GM12891 (cell line): ENCODE measurements at regions not wholly inside any gene's neighbourhood (a gene's known extent, or its start where the extent isn't known, plus 50 kb on each side); places are given as distances from the start of the nearest gene placed in this dataset.

ENCODE experiments used
- PAX5 ChIP-seq: IDR thresholded peaks from 2 replicates; pipeline ENCODE4 v1.6.1; 2011; ENCODE audit warnings: low read length, moderate library complexity, mild to moderate bottlenecking; ENCODE audit not compliant: insufficient read depth, severe bottlenecking
- POLR2A ChIP-seq: IDR thresholded peaks from 2 replicates; pipeline ENCODE4 v1.6.1; 2011; ENCODE audit warnings: low read depth, low read length, control low read depth
- POLR2AphosphoS5 ChIP-seq: IDR thresholded peaks from 2 replicates; pipeline ENCODE4 v1.6.1; 2011; ENCODE audit warnings: low read depth, low read length, control low read depth
- POU2F2 ChIP-seq: IDR thresholded peaks from 2 replicates; pipeline ENCODE4 v1.6.1; 2011; ENCODE audit warnings: low read depth, mild to moderate bottlenecking, control low read depth, low read length, moderate library complexity
- SPI1 ChIP-seq: IDR thresholded peaks from 2 replicates; pipeline ENCODE4 v1.6.1; 2011; ENCODE audit warnings: low read depth, low read length, control low read depth
- TAF1 ChIP-seq: IDR thresholded peaks from 2 replicates; pipeline ENCODE4 v1.6.1; 2011; ENCODE audit warnings: low read depth, low read length, control low read depth

DNA sequence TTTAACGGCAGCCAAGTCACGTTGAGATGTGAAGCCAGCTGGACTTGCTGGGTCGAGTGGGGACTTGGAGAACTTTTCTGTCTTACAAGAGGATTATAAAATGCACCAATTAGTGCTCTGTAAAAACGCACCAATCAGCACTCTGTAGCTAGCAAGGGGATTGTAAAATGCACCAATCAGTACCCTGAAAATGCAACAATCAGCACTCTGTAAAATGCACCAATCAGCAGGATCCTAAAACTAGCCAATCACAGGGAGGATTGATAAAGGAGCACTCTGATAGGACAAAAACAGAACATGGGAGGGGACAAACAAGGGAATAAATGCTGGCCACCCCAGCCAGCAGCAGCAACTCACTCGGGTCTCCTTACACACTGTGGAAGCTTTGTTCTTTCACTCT, 337.6 kb upstream of the SLITRK5 start:
- TF ChIP-seq TAF1 (no peak), POLR2A (no peak), SPI1 (no peak), POLR2AphosphoS5 (no peak), PAX5 (no peak), POU2F2 (no peak)
